K562 (cell line): ENCODE measurements at regions not wholly inside any gene's neighbourhood (a gene's known extent, or its start where the extent isn't known, plus 50 kb on each side); places are given as distances from the start of the nearest gene placed in this dataset.

Experiments
- ATAC-seq: fragments of 200-7000 bp; cut with Tn5 transposase; 3 replicates; pipeline ENCODE4 v1.9.1; 2020; ENCODE audit warnings: moderate library complexity
- BruUV-seq: library from RNA; stranded (reverse); fragments of 400-500 nt; replicated peaks from 2 replicates; lab custom pipeline; 2021; lab: Mats Ljungman, UMichigan
- CTCF ChIA-PET: fragments of 300-600 bp; formaldehyde crosslinking; extraction: SDS; loops from one replicate; lab custom pipeline; 2021; ENCODE audit warnings: low intra/inter-chr PET ratio; lab: Yijun Ruan, JAX
- POLR2A ChIA-PET: fragments of 300-600, 350-650 bp; sonication (Branson Sonifier 250); formaldehyde crosslinking; extraction: SDS; loops from one replicate; lab custom pipeline; 2021; ENCODE audit warnings: antibody characterized with exemption, inconsistent platforms; lab: Yijun Ruan, JAX
- DNase-seq, 4 experiments: peaks; one replicate each; pipeline versions ENCODE4 v3.0.0 to v3.0.0-alpha.2; 2011 to 2018; ENCODE audit warnings: low spot score in 3 of 4, mixed read lengths in 3 of 4; ENCODE audit errors: extremely low read depth in 1 of 4
- FAIRE-seq: peaks from 2 replicates; lab custom pipeline; 2011; peaks lifted over from hg19 to GRCh38; lab: Jason Lieb, UNC
- H2AFZ ChIP-seq: 2 replicates; pipeline ENCODE4 v1.6.0; 2011; ENCODE audit warnings: low read depth, low read length, control low read depth, inconsistent platforms
- H3K27ac ChIP-seq: fragments of 200-600 bp; 3 replicates; pipeline ENCODE4 v1.8.0; 2011; ENCODE audit warnings: low read depth, mild to moderate bottlenecking, control low read depth, inconsistent platforms, low read length, moderate library complexity, mixed read lengths; ENCODE audit errors: extremely low read depth
- H3K27me3 ChIP-seq, 2 experiments: fragments of 300-600 bp in 1 of 2; 2 replicates in 1 of 2; 3 replicates in 1 of 2; pipeline versions ENCODE4 v1.6.0 to v1.8.0; 2011; ENCODE audit warnings: inconsistent platforms in 2 of 2, low read length in 2 of 2, mild to moderate bottlenecking in 1 of 2, mixed read lengths in 1 of 2, moderate library complexity in 1 of 2; ENCODE audit not compliant: control insufficient read depth in 2 of 2, insufficient read depth in 2 of 2
- H3K36me3 ChIP-seq: fragments of 300-600 bp; 3 replicates; pipeline ENCODE4 v1.8.0; 2011; ENCODE audit warnings: mild to moderate bottlenecking, low read length, inconsistent platforms; ENCODE audit not compliant: control insufficient read depth, insufficient read depth
- H3K4me1 ChIP-seq, 2 experiments: fragments of 200-600 bp in 1 of 2; replicated peaks in 1 of 2; 2 replicates in 1 of 2; 3 replicates in 1 of 2; pipeline versions ENCODE4 v1.5.1 to v1.8.0; 2011; ENCODE audit warnings: inconsistent platforms in 2 of 2, low read length in 2 of 2, mild to moderate bottlenecking in 1 of 2, mixed read lengths in 1 of 2, moderate library complexity in 1 of 2; ENCODE audit not compliant: control insufficient read depth in 2 of 2, insufficient read depth in 2 of 2
- H3K4me2 ChIP-seq: 2 replicates; pipeline ENCODE4 v1.6.1; 2011; ENCODE audit warnings: low read length, control low read depth, inconsistent platforms, mixed read lengths; ENCODE audit not compliant: insufficient read depth
- H3K4me3 ChIP-seq: fragments of 200-600 bp; sonication (generic), shearing (Covaris generic); 2 replicates; pipeline ENCODE4 v1.5.1; 2016; ENCODE audit warnings: control low read depth, inconsistent platforms
- H3K79me2 ChIP-seq: fragments of 200-600 bp; 3 replicates; pipeline ENCODE4 v1.8.0; 2011; ENCODE audit warnings: low read length, inconsistent platforms; ENCODE audit not compliant: control insufficient read depth, insufficient read depth
- H3K9ac ChIP-seq, 2 experiments: 2 replicates each; pipeline versions ENCODE4 v1.6.0 to v1.6.1; 2011; ENCODE audit warnings: low read depth in 2 of 2, low read length in 2 of 2, control low read depth in 1 of 2, inconsistent platforms in 1 of 2, mild to moderate bottlenecking in 1 of 2, mixed read lengths in 1 of 2; ENCODE audit not compliant: insufficient read depth in 1 of 2
- H3K9me1 ChIP-seq: one replicate; pipeline ENCODE4 v1.6.0; 2011; ENCODE audit warnings: inconsistent platforms, mild to moderate bottlenecking, low read length, moderate library complexity; ENCODE audit not compliant: control insufficient read depth, insufficient read depth
- H3K9me3 ChIP-seq: replicated peaks from 2 replicates; pipeline ENCODE4 v1.5.1; 2011; ENCODE audit warnings: low read depth, low read length, inconsistent platforms; ENCODE audit not compliant: control insufficient read depth, insufficient read depth
- H4K20me1 ChIP-seq: replicated peaks from 2 replicates; pipeline ENCODE4 v1.6.1; 2011; ENCODE audit warnings: low read length, inconsistent platforms, mixed read lengths; ENCODE audit not compliant: control insufficient read depth, insufficient read depth
- BDP1 ChIP-seq: IDR thresholded peaks from 3 replicates; pipeline ENCODE4 v1.6.1; 2011; ENCODE audit not compliant: insufficient read length, insufficient read depth
- COPS2 ChIP-seq: fragments of 450-650 bp; conservative IDR thresholded peaks from 2 replicates; pipeline ENCODE4 v1.6.1; 2016; ENCODE audit warnings: mild to moderate bottlenecking, moderate library complexity
- ELF1 ChIP-seq: fragments of 200-800 bp; sonication (Bioruptor generic); IDR thresholded peaks from 2 replicates; pipeline ENCODE4 v1.6.1; 2016; ENCODE audit warnings: missing genetic modification characterization, missing compliant biosample characterization
- ELF2 ChIP-seq: fragments of 250-450 bp; sonication (Bioruptor Pico); IDR thresholded peaks from 2 replicates; pipeline ENCODE4 v1.5.0; 2021; ENCODE audit warnings: mild to moderate bottlenecking
- ELK1 ChIP-seq: sonication (generic); formaldehyde crosslinking; IDR thresholded peaks from 2 replicates; pipeline ENCODE4 v1.8.1; 2022; ENCODE audit warnings: missing genetic modification reagents
- GATA2 ChIP-seq: sonication (generic); formaldehyde crosslinking; IDR thresholded peaks from 2 replicates; pipeline ENCODE4 v1.4.0; 2020; ENCODE audit warnings: mild to moderate bottlenecking, missing genetic modification reagents
- GTF2B ChIP-seq: IDR thresholded peaks from 2 replicates; pipeline ENCODE4 v1.6.1; 2011; ENCODE audit not compliant: insufficient read length; ENCODE audit errors: extremely low read depth
- NFIC ChIP-seq: fragments of 450-650 bp; IDR thresholded peaks from 2 replicates; pipeline ENCODE4 v1.6.1; 2017; ENCODE audit warnings: mild to moderate bottlenecking, inconsistent platforms
- NFXL1 ChIP-seq: fragments of 450-650 bp; formaldehyde crosslinking; IDR thresholded peaks from 2 replicates; pipeline ENCODE4 v1.4.0; 2021; ENCODE audit warnings: mild to moderate bottlenecking
- PML ChIP-seq: IDR thresholded peaks from 2 replicates; pipeline ENCODE4 v1.6.1; 2012; ENCODE audit warnings: low read length, inconsistent platforms
- RAD51 ChIP-seq: fragments of 450-650 bp; IDR thresholded peaks from 2 replicates; pipeline ENCODE4 v1.7.1; 2016; ENCODE audit warnings: low read depth, mild to moderate bottlenecking, borderline replicate concordance
- SNIP1 ChIP-seq: fragments of 450-650 bp; IDR thresholded peaks from 2 replicates; pipeline ENCODE4 v1.7.1; 2017; ENCODE audit warnings: low read depth, mild to moderate bottlenecking
- THRA ChIP-seq: fragments of 450-650 bp; IDR thresholded peaks from 2 replicates; pipeline ENCODE4 v1.6.1; 2017; ENCODE audit warnings: mild to moderate bottlenecking, moderate library complexity
- ZNF253 ChIP-seq: fragments of 250-450 bp; sonication (Bioruptor Pico); conservative IDR thresholded peaks from 2 replicates; pipeline ENCODE4 v1.6.1; 2021; ENCODE audit warnings: mild to moderate bottlenecking
- ZNF347 ChIP-seq: fragments of 450-650 bp; formaldehyde crosslinking; IDR thresholded peaks from 2 replicates; pipeline ENCODE4 v1.4.0; 2020; ENCODE audit warnings: low read depth, mild to moderate bottlenecking, moderate library complexity
- ZNF77 ChIP-seq: fragments of 250-450 bp; sonication (Bioruptor Pico); IDR thresholded peaks from 2 replicates; pipeline ENCODE4 v1.5.0; 2020
- WGBS: fragments of 100-300 bp; shearing (Covaris generic); methylation state at CpG from one replicate; pipeline ENCODE4 v1.1.6; 2016; ENCODE audit warnings: low coverage, mixed read lengths; ENCODE audit not compliant: insufficient coverage; ENCODE audit errors: missing lambda C conversion rate; 5-methylcytosine and 5-hydroxymethylcytosine counted together
- in situ Hi-C: fragments of 300-500 bp; cut with MboI; formaldehyde crosslinking; loops from 4 replicates; pipeline ENCODE4 v1.15.0; 2018; ENCODE audit warnings: inconsistent platforms, mixed read lengths
- intact Hi-C: fragments of 100-400 bp; cut with micrococcal nuclease; formaldehyde crosslinking; loops from 2 replicates; pipeline ENCODE4 v1.14.2; 2022
- TF ChIP-seq, protein P1 (sequence below), 3 experiments: fragments of 200-800 bp in 1 of 3; sonication (Bioruptor generic) in 1 of 3; sonication (generic) in 1 of 3; formaldehyde crosslinking in 1 of 3; IDR thresholded peaks; 2 replicates each; pipeline versions ENCODE4 v1.6.1 to v1.8.0; 2016 to 2022; ENCODE audit warnings: mild to moderate bottlenecking in 2 of 3, missing compliant biosample characterization in 2 of 3, missing genetic modification characterization in 2 of 3, missing genetic modification reagents in 1 of 3

GRCh38 chr2:147451902-147452515 lies 392.8 kb upstream of the ACVR2A start (continued):
- TF ChIP-seq, protein P1, sequence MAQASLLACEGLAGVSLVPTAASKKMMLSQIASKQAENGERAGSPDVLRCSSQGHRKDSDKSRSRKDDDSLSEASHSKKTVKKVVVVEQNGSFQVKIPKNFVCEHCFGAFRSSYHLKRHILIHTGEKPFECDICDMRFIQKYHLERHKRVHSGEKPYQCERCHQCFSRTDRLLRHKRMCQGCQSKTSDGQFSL (CRISPR knock-in tag; IDR thresholded peaks at IDR 0.05) = no peak
- TF ChIP-seq, protein P1 (tag; IDR thresholded peaks at IDR 0.05) = no peak
- TF ChIP-seq BDP1 (no peak), SNIP1 (no peak), NFXL1 (no peak)

DNA sequence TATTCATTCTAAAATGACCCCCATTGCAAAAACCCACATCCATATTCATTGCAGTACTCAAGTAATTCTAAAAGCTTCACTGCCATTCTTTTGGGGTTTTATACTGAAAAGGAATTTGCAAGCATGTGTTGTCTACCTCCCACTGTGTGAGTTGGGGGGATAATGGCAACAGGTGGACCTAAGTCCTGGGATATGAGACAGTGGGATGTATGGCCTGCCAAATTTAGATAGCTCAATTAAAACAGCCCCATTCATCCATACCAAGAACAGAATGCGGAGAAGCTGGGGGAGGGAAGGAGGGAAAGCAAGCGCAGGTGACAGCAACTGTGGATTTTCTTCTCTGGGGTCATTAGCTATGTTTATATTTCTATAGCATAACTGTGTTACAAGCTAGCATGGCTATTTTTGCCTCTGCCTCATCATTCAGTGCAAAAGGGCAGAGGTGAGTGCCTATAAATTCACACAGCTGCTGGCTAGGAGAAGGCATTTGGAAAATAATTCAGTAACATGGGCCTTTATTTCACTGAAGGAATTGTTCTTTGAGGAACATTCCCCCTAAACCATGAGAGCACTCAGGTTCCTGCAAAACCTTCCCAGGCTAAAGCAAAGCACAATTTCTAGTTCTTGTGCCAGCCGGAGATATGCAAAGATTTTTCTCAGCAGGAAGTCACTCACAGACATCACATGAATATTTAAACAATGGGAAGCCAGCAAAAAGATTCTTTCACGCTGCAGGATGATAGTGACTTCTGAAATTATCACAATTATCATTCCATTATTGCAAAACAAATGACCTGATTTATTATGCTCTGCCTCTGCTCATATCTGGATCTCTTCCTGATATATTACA lies 393.9 kb upstream of the ACVR2A start:
- DNase-seq = no peak
- 0% methylated on average over 4 of the region's 4 CpGs for WGBS
- in situ Hi-C loops (no loop called here), intact Hi-C loops (no loop called here)
- no peaks in the 10 kb centered on the region for H3K9me3 ChIP-seq
- no peak overlapping the region for H3K27ac ChIP-seq
- H3K4me1 ChIP-seq = no peaks in the 10 kb centered on the region
- H3K9me1 ChIP-seq = no peaks in the 10 kb centered on the region
- ATAC-seq = no peak
- CTCF ChIA-PET = no interaction called here
- no peaks in the 10 kb centered on the region for H3K27me3 ChIP-seq
- H3K9ac ChIP-seq = no peak overlapping the region
- POLR2A ChIA-PET = interaction anchor here (0.6 kb wide), 1 partner anchor 93 kb away, joined by 3 read pairs; no protein-coding TSS in a partner anchor
- H3K4me2 ChIP-seq = no peak overlapping the region
- FAIRE-seq = no peak
- H2AFZ ChIP-seq = no peak overlapping the region
- H3K4me3 ChIP-seq = no peak overlapping the region
- H3K79me2 ChIP-seq = no peaks in the 10 kb centered on the region
- no peaks in the 10 kb centered on the region for H3K36me3 ChIP-seq
- BruUV-seq = no TSS peak
- H4K20me1 ChIP-seq = no peaks in the 10 kb centered on the region
- TF ChIP-seq NFIC (no peak), ZNF347 (CRISPR knock-in tag) (no peak), ZNF77 (no peak), GTF2B (no peak), ELF1 (tag) (no peak), GATA2 (no peak), THRA (no peak), ELF2 (no peak), PML (no peak), RAD51 (no peak), ZNF253 (CRISPR knock-in tag) (no peak), ELK1 (CRISPR knock-in tag) (no peak), COPS2 (no peak)
